Panc1 (cell line): ENCODE measurements at regions not wholly inside any gene's neighbourhood (a gene's known extent, or its start where the extent isn't known, plus 50 kb on each side); places are given as distances from the start of the nearest gene placed in this dataset.

Source experiments
- ATAC-seq: fragments of 200-7000 bp; cut with Tn5 transposase; 2 replicates; pipeline ENCODE4 v1.9.1; 2020; ENCODE audit warnings: mild to moderate bottlenecking, moderate library complexity
- BruUV-seq: library from RNA; stranded (reverse); fragments of 400-500 nt; replicated peaks from 2 replicates; lab custom pipeline; 2021; lab: Mats Ljungman, UMichigan
- CTCF ChIA-PET: fragments of 300-600 bp; sonication (Branson Sonifier 250); formaldehyde crosslinking; loops from one replicate; lab custom pipeline; 2022; ENCODE audit warnings: antibody characterized with exemption; lab: Charles Lee
- POLR2A ChIA-PET: fragments of 300-600 bp; sonication (Branson Sonifier 250); formaldehyde crosslinking; loops from one replicate; lab custom pipeline; 2022; ENCODE audit warnings: antibody characterized with exemption; lab: Charles Lee
- DNase-seq: peaks from one replicate; pipeline ENCODE4 v3.0.0-alpha.2; 2010; ENCODE audit warnings: low read depth, low spot score
- H3K27ac ChIP-seq: 2 replicates; pipeline ENCODE4 v1.5.1; 2011; ENCODE audit warnings: mild to moderate bottlenecking, low read length, inconsistent platforms
- H3K27me3 ChIP-seq: fragments of 200-500 bp; sonication (Bioruptor generic); 2 replicates; pipeline ENCODE4 v1.6.0; 2014; ENCODE audit warnings: low read length, inconsistent platforms; ENCODE audit not compliant: control insufficient read depth, insufficient read depth
- H3K36me3 ChIP-seq: fragments of 200-500 bp; sonication (Bioruptor generic); 2 replicates; pipeline ENCODE4 v1.5.1; 2014; ENCODE audit warnings: inconsistent platforms, mild to moderate bottlenecking, low read length, moderate library complexity; ENCODE audit not compliant: control insufficient read depth, insufficient read depth
- H3K4me1 ChIP-seq: 2 replicates; pipeline ENCODE4 v1.5.1; 2011; ENCODE audit warnings: inconsistent platforms, mild to moderate bottlenecking, low read length, moderate library complexity; ENCODE audit not compliant: control insufficient read depth, insufficient read depth
- H3K4me3 ChIP-seq, 2 experiments: 2 replicates each; pipeline ENCODE4 v1.5.1; 2011 to 2012; ENCODE audit warnings: low read depth in 2 of 2, low read length in 2 of 2, mild to moderate bottlenecking in 2 of 2, inconsistent platforms in 1 of 2, moderate library complexity in 1 of 2
- H3K9me3 ChIP-seq: fragments of 200-500 bp; sonication (Bioruptor generic); 2 replicates; pipeline ENCODE4 v1.5.1; 2014; ENCODE audit warnings: low read depth, mild to moderate bottlenecking, inconsistent platforms, low read length, moderate library complexity; ENCODE audit not compliant: control insufficient read depth, insufficient read depth
- POLR2AphosphoS5 ChIP-seq: IDR thresholded peaks from 2 replicates; pipeline ENCODE4 v1.6.1; 2012; ENCODE audit warnings: mild to moderate bottlenecking, low read depth, low read length, moderate library complexity
- SIN3A ChIP-seq: IDR thresholded peaks from 2 replicates; pipeline ENCODE4 v1.6.1; 2012; ENCODE audit warnings: low read depth, mild to moderate bottlenecking, low read length, moderate library complexity, borderline replicate concordance; ENCODE audit not compliant: insufficient read depth
- TCF7L2 ChIP-seq: IDR thresholded peaks from 2 replicates; pipeline ENCODE4 v1.6.1; 2011; ENCODE audit warnings: mild to moderate bottlenecking, low read depth, low read length, inconsistent platforms
- in situ Hi-C: cut with HindIII; loops from 2 replicates; pipeline ENCODE4 v1.10.0; 2016; ENCODE audit warnings: low sequenced_read_pairs, low pct_unique_long_range_greater_than_20kb
- intact Hi-C: fragments of 100-400 bp; cut with micrococcal nuclease; formaldehyde crosslinking; loops from one replicate; pipeline ENCODE4 v1.10.0; 2022; ENCODE audit not compliant: unreplicated experiment
- TF ChIP-seq, protein P1 (sequence below), 2 experiments: IDR thresholded peaks; 2 replicates each; pipeline ENCODE4 v1.6.1; 2011 to 2012; ENCODE audit warnings: low read depth in 2 of 2, control low read depth in 1 of 2, low read length in 1 of 2, mild to moderate bottlenecking in 1 of 2, moderate library complexity in 1 of 2; ENCODE audit not compliant: insufficient read depth in 1 of 2
- TF ChIP-seq, protein P2 (sequence below): fragments of 450-650 bp; IDR thresholded peaks from 2 replicates; pipeline ENCODE4 v1.5.1; 2017; ENCODE audit warnings: mild to moderate bottlenecking

DNA sequence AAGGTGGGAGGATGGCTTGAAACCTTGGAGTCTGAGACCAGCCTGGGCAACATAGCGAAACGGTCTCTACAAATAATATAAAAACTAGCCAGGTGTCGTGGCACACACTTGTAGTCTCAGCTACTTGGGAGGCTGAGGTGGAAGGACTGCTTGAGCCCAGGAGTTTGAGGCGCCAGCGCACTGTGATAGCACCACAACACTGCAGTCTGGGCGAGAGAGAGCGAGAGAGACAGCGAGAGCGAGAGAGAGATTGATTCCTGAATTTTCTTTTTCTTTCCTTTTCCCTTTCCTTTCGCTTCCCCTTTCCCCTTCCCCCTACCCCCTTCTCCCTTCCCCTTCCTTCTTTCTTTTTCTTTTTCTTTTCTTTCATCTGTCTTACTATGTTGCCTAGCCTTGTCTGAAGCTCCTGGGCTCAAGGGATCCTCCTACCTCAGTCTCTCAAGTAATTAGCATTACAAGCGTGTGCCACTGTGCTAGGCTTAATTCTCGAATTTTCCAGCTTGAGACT, 162.4 kb upstream of the ZBED5 start:
- no peaks in the 10 kb centered on the region for H3K4me1 ChIP-seq
- TF ChIP-seq, protein P1, sequence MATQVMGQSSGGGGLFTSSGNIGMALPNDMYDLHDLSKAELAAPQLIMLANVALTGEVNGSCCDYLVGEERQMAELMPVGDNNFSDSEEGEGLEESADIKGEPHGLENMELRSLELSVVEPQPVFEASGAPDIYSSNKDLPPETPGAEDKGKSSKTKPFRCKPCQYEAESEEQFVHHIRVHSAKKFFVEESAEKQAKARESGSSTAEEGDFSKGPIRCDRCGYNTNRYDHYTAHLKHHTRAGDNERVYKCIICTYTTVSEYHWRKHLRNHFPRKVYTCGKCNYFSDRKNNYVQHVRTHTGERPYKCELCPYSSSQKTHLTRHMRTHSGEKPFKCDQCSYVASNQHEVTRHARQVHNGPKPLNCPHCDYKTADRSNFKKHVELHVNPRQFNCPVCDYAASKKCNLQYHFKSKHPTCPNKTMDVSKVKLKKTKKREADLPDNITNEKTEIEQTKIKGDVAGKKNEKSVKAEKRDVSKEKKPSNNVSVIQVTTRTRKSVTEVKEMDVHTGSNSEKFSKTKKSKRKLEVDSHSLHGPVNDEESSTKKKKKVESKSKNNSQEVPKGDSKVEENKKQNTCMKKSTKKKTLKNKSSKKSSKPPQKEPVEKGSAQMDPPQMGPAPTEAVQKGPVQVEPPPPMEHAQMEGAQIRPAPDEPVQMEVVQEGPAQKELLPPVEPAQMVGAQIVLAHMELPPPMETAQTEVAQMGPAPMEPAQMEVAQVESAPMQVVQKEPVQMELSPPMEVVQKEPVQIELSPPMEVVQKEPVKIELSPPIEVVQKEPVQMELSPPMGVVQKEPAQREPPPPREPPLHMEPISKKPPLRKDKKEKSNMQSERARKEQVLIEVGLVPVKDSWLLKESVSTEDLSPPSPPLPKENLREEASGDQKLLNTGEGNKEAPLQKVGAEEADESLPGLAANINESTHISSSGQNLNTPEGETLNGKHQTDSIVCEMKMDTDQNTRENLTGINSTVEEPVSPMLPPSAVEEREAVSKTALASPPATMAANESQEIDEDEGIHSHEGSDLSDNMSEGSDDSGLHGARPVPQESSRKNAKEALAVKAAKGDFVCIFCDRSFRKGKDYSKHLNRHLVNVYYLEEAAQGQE (IDR thresholded peaks at IDR 0.05; ENCODE audit: insufficient read depth in 1 of 2, low read depth in 2 of 2, low read length in 1 of 2): no peak
- TF ChIP-seq, protein P2, sequence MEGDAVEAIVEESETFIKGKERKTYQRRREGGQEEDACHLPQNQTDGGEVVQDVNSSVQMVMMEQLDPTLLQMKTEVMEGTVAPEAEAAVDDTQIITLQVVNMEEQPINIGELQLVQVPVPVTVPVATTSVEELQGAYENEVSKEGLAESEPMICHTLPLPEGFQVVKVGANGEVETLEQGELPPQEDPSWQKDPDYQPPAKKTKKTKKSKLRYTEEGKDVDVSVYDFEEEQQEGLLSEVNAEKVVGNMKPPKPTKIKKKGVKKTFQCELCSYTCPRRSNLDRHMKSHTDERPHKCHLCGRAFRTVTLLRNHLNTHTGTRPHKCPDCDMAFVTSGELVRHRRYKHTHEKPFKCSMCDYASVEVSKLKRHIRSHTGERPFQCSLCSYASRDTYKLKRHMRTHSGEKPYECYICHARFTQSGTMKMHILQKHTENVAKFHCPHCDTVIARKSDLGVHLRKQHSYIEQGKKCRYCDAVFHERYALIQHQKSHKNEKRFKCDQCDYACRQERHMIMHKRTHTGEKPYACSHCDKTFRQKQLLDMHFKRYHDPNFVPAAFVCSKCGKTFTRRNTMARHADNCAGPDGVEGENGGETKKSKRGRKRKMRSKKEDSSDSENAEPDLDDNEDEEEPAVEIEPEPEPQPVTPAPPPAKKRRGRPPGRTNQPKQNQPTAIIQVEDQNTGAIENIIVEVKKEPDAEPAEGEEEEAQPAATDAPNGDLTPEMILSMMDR: no peak
- TF ChIP-seq POLR2AphosphoS5 (no peak), TCF7L2 (no peak), SIN3A (no peak)
- no peak overlapping the region for H3K4me3 ChIP-seq
- no TSS peak for BruUV-seq
- H3K9me3 ChIP-seq: no peaks in the 10 kb centered on the region
- no peaks in the 10 kb centered on the region for H3K36me3 ChIP-seq
- H3K27me3 ChIP-seq: no peaks in the 10 kb centered on the region
- ChIA-PET POLR2A (interaction anchor here (1.2 kb wide), 1 partner anchor 211 kb away, joined by 3 read pairs; the partner anchor contains the start of gene EIF4G2), CTCF (interaction anchor here (0.6 to 2.1 kb wide), 4 partner anchors 86 to 487 kb away, joined by 3 to 30 read pairs (median 6); no protein-coding TSS in a partner anchor)
- DNase-seq (no peak), ATAC-seq (no peak)
- H3K27ac ChIP-seq: no peak overlapping the region; the same call in 1 of the 2 replicates
- intact Hi-C loops (no loop called here), in situ Hi-C loops (no loop called here)

DNA sequence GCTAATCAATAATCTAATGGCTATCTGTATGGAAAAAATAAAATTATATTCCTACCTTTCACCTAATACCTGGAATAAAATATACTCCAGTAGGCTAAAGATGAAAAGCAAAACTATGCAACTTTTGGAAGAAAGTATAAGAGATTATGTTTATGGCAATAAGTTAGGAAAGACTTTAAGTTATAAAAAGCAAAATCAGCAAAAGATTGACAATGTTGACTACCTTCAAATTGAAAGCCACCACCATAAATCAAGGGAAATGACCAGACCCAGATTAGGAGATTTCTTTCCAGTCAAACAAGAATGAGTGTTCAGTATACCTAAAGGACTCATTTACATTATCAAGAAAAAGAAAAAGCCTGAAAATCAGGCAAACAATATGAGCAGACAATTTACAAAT, 159.1 kb upstream of the ZBED5 start:
- H3K4me1 ChIP-seq: no peaks in the 10 kb centered on the region
- no peak for DNase-seq
- H3K9me3 ChIP-seq: no peaks in the 10 kb centered on the region
- TF ChIP-seq SIN3A (no peak), POLR2AphosphoS5 (no peak), TCF7L2 (no peak)
- TF ChIP-seq, protein P2: no peak
- TF ChIP-seq, protein P1 (IDR thresholded peaks at IDR 0.05; ENCODE audit: insufficient read depth in 1 of 2, low read depth in 2 of 2, low read length in 1 of 2): no peak
- POLR2A ChIA-PET: no interaction called here
- H3K27me3 ChIP-seq: no peaks in the 10 kb centered on the region
- in situ Hi-C loops: no loop called here
- no peak for ATAC-seq
- no TSS peak for BruUV-seq
- no peaks in the 10 kb centered on the region for H3K36me3 ChIP-seq
- CTCF ChIA-PET: no interaction called here
- H3K4me3 ChIP-seq: no peak overlapping the region
- no peak overlapping the region for H3K27ac ChIP-seq
- intact Hi-C loops: no loop called here
